ENCODE measurements at regions not wholly inside any gene's neighbourhood (a gene's known extent, or its start where the extent isn't known, plus 50 kb on each side); places are given as distances from the start of the nearest gene placed in this dataset.

DNA sequence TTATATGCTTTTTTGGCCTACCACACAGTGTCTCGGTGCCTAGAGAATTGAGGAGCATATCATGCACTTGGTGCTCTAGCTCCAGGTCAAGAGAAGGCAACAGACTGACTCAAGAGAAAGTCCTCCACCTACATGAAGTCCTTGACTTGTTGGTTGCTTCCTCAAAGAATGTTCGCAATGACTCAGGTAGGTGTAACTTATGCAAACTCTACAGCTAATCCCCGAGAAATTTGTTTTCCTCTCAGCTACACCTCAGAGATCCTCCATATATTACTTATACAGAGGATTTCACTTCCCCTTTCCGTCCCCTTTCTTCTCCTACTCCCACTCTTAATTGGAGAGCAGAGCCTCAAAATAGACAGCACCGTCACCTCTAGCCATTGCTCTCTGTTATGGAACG is 1013.1 kb downstream of the KCNMA1 start:
- H3K18ac ChIP-seq (ENCODE audit: extremely low read depth, low read length) = no peak overlapping the region
- no peaks in the 10 kb centered on the region for H3K36me3 ChIP-seq (ENCODE audit: control insufficient read depth in 2 of 4, insufficient read depth in 4 of 4, low read length in 3 of 4)
- H3K79me1 ChIP-seq (ENCODE audit: low read depth, low read length) = no peaks in the 10 kb centered on the region
- no peak for TF ChIP-seq TEAD4 (IDR thresholded peaks at IDR 0.05; ENCODE audit: low read depth, low read length)
- TF ChIP-seq CTBP2 (IDR thresholded peaks at IDR 0.05; ENCODE audit: borderline replicate concordance, insufficient read depth, insufficient read length, low read length) = no peak
- TF ChIP-seq CEBPB (IDR thresholded peaks at IDR 0.05; ENCODE audit: low read depth, low read length) = no peak
- TF ChIP-seq POU5F1 (IDR thresholded peaks at IDR 0.05; ENCODE audit: low read depth, low read length) = no peak
- no peak for TF ChIP-seq PHF8 (conservative IDR thresholded peaks at IDR 0.05; ENCODE audit: low read depth, low read length)
- no peak for TF ChIP-seq CREB1 (IDR thresholded peaks at IDR 0.05)
- TF ChIP-seq GTF2F1 (IDR thresholded peaks at IDR 0.05; ENCODE audit: borderline replicate concordance, low read depth, low read length) = no peak
- no peak for TF ChIP-seq SIN3A (conservative IDR thresholded peaks at IDR 0.05 in 1 of 2, IDR thresholded peaks at IDR 0.05 in 1 of 2; ENCODE audit: low read depth in 1 of 2, low read length in 2 of 2)
- no peak for TF ChIP-seq MAX (IDR thresholded peaks at IDR 0.05)
- TF ChIP-seq BACH1 (IDR thresholded peaks at IDR 0.05; ENCODE audit: low read length) = no peak
- TF ChIP-seq SUZ12 (IDR thresholded peaks at IDR 0.05; ENCODE audit: low read length) = no peak
- no peak for TF ChIP-seq SIRT6 (IDR thresholded peaks at IDR 0.05; ENCODE audit: low read length)
- TF ChIP-seq NRF1 (IDR thresholded peaks at IDR 0.05; ENCODE audit: low read depth, low read length) = no peak
- TF ChIP-seq CHD2 (IDR thresholded peaks at IDR 0.05; ENCODE audit: low read length) = no peak
- no peak overlapping the region for H2BK120ac ChIP-seq (replicated peaks; ENCODE audit: low read depth, low read length)
- H2BK20ac ChIP-seq (ENCODE audit: low read length) = no peak overlapping the region
- H2AFZ ChIP-seq (ENCODE audit: low read length) = no peak overlapping the region; the same call in 1 of the 2 replicates
- H2BK15ac ChIP-seq (ENCODE audit: low read length) = no peak overlapping the region
- no peak overlapping the region for H4K91ac ChIP-seq (replicated peaks; ENCODE audit: insufficient read length, low read length)
- no peak overlapping the region for H3K23ac ChIP-seq (ENCODE audit: insufficient read length)
- no peak overlapping the region for H4K5ac ChIP-seq (ENCODE audit: insufficient read length, low read depth, low read length)
- H3K9me3 ChIP-seq (ENCODE audit: insufficient read depth in 2 of 2, low read depth in 1 of 2, low read length in 1 of 2) = no peaks in the 10 kb centered on the region
- H3K79me2 ChIP-seq (ENCODE audit: control insufficient read depth in 1 of 2, insufficient read depth in 2 of 2, low read length in 2 of 2) = no peaks in the 10 kb centered on the region
- no peak overlapping the region for H3K56ac ChIP-seq (replicated peaks; ENCODE audit: insufficient read length, low read depth, low read length)
- H2BK5ac ChIP-seq (ENCODE audit: low read depth, low read length) = no peak overlapping the region
- H2AK5ac ChIP-seq (ENCODE audit: low read depth, low read length) = no peak overlapping the region
- no peak overlapping the region for H3K9ac ChIP-seq (replicated peaks in 1 of 4; ENCODE audit: extremely low read depth in 1 of 4, low read depth in 3 of 4, low read length in 3 of 4)
- no peak overlapping the region for H3K4me2 ChIP-seq (ENCODE audit: insufficient read depth in 1 of 2, low read depth in 2 of 2, low read length in 2 of 2)
- peaks cover 0 to 2% (median 0%) of the 10 kb centered on the region in 4 experiments; a peak in 1 of 7 replicates for H3K4me1 ChIP-seq (replicated peaks in 1 of 4; ENCODE audit: control insufficient read depth in 3 of 4, insufficient read depth in 4 of 4, low read length in 3 of 4)
- H3K27me3 ChIP-seq (replicated peaks in 1 of 4; ENCODE audit: control insufficient read depth in 3 of 4, extremely low read depth in 1 of 4, insufficient read depth in 3 of 4, low read length in 3 of 4) = no peaks in the 10 kb centered on the region
- 91% methylated on average over 6 of the region's 6 CpGs; no CpG with 5 or more reads in 1 of the 2 experiments for WGBS, 2 experiments (ENCODE audit: extremely low coverage in 1 of 2, insufficient coverage in 1 of 2, insufficient read length in 1 of 2, insufficient replicate concordance in 2 of 2, low coverage in 1 of 2, low lambda C conversion rate in 2 of 2, missing lambda C conversion rate in 1 of 2)
- H2BK12ac ChIP-seq (ENCODE audit: low read depth, low read length) = no peak overlapping the region
- FAIRE-seq (no peak), DNase-seq (ENCODE audit: low read depth in 1 of 2, low spot score in 2 of 2) (no peak)
- no peaks in the 10 kb centered on the region for H4K20me1 ChIP-seq (replicated peaks in 1 of 2; ENCODE audit: control insufficient read depth in 1 of 2, insufficient read depth in 2 of 2, low read length in 2 of 2)
- ChIA-PET POLR2A (ENCODE audit: partially characterized antibody) (no interaction called here), CTCF (ENCODE audit: partially characterized antibody) (interaction anchor here (1.2 kb wide), 1 partner anchor 7 kb away, joined by 4 read pairs; no protein-coding TSS in a partner anchor)
- no peaks in the 10 kb centered on the region for H3K23me2 ChIP-seq (ENCODE audit: low read depth, low read length)
- H3K4ac ChIP-seq (replicated peaks; ENCODE audit: insufficient read length, low read depth, low read length) = no peak overlapping the region
- H3K14ac ChIP-seq (ENCODE audit: insufficient read length) = no peak overlapping the region
- H3K27ac ChIP-seq (ENCODE audit: low read depth, low read length) = no peak overlapping the region
- H4K8ac ChIP-seq (ENCODE audit: extremely low read depth, insufficient read depth, low read length) = no peak overlapping the region
- no peak overlapping the region for H3K4me3 ChIP-seq (ENCODE audit: extremely low read depth in 1 of 4, insufficient read depth in 2 of 4, low read depth in 3 of 4, low read length in 4 of 4)
